T-cell (primary cell): ENCODE measurements at regions not wholly inside any gene's neighbourhood (a gene's known extent, or its start where the extent isn't known, plus 50 kb on each side); places are given as distances from the start of the nearest gene placed in this dataset.
"Not testable (repeated sequence)": the region's sequence is repeated elsewhere in the genome, so short reads cannot be mapped to it uniquely, and the experiment has no call there.

Experiments used
- ATAC-seq, 4 experiments: fragments of 200-7000 bp in 3 of 4; fragments of 150-1000 bp in 1 of 4; cut with Tn5 transposase; replicated peaks in 1 of 4; 1 replicate in 3 of 4; 2 replicates in 1 of 4; pipeline ENCODE4 v1.10.0; 2021; ENCODE audit warnings: moderate library complexity in 3 of 4, mild to moderate bottlenecking in 2 of 4, moderate number of reproducible peaks in 1 of 4
- CTCF ChIA-PET, 2 donors: fragments of 300-600 bp; sonication (Branson Sonifier 250); formaldehyde crosslinking; loops; one replicate each; lab custom pipeline; 2022; ENCODE audit warnings: antibody characterized with exemption in 2 of 2; lab: Charles Lee
- POLR2A ChIA-PET, 2 donors: fragments of 300-600 bp; sonication (Branson Sonifier 250); formaldehyde crosslinking; loops; one replicate each; lab custom pipeline; 2022; ENCODE audit warnings: antibody characterized with exemption in 2 of 2; lab: Charles Lee
- DNase-seq, 35 experiments: peaks; one replicate each; pipeline versions ENCODE4 v3.0.0 to v3.0.0-alpha.2; 2013 to 2023
- H3K27ac ChIP-seq: one replicate; pipeline ENCODE4 v1.5.1; 2013; ENCODE audit warnings: low read length
- H3K27me3 ChIP-seq, 2 experiments: replicated peaks in 1 of 2; 1 replicate in 1 of 2; 2 replicates in 1 of 2; pipeline versions ENCODE4 v1.6.1 to v1.7.0; 2013; ENCODE audit warnings: low read length in 1 of 2, mixed read lengths in 1 of 2; ENCODE audit not compliant: control insufficient read depth in 2 of 2, insufficient read depth in 2 of 2; ENCODE audit errors: extremely low read depth in 1 of 2
- H3K36me3 ChIP-seq, 2 donors: 1 replicate in 1 of 2; 2 replicates in 1 of 2; pipeline versions ENCODE4 v1.6.1 to v1.7.0; 2013; ENCODE audit warnings: low read length in 1 of 2; ENCODE audit not compliant: control insufficient read depth in 2 of 2, insufficient read depth in 1 of 2; ENCODE audit errors: extremely low read depth in 1 of 2
- H3K4me1 ChIP-seq, 2 experiments: 1 replicate in 1 of 2; 2 replicates in 1 of 2; pipeline versions ENCODE4 v1.6.1 to v1.7.0; 2013; ENCODE audit warnings: low read length in 2 of 2, mixed read lengths in 1 of 2; ENCODE audit not compliant: insufficient read depth in 2 of 2, control insufficient read depth in 1 of 2; ENCODE audit errors: extremely low read depth in 1 of 2
- H3K4me3 ChIP-seq, 2 donors: 1 replicate in 1 of 2; 2 replicates in 1 of 2; pipeline versions ENCODE4 v1.5.1 to v1.7.0; 2013; ENCODE audit warnings: mild to moderate bottlenecking in 2 of 2, low read length in 1 of 2, moderate library complexity in 1 of 2; ENCODE audit not compliant: control insufficient read depth in 1 of 2; ENCODE audit errors: extremely low read depth in 1 of 2
- H3K9me3 ChIP-seq: 2 replicates; pipeline ENCODE4 v1.7.0; 2013
- H3K27ac Mint-ChIP-seq, 2 donors: one replicate each; pipeline ENCODE4 v1.8.0; 2020 to 2021; ENCODE audit warnings: mild to moderate bottlenecking in 2 of 2, mixed read lengths in 2 of 2
- H3K27me3 Mint-ChIP-seq, 2 donors: one replicate each; pipeline ENCODE4 v1.8.0; 2021 to 2022; ENCODE audit warnings: mixed read lengths in 2 of 2
- H3K36me3 Mint-ChIP-seq: one replicate; pipeline ENCODE4 v1.8.0; 2021; ENCODE audit warnings: mixed read lengths
- H3K4me1 Mint-ChIP-seq, 3 donors: one replicate each; pipeline ENCODE4 v1.8.0; 2020 to 2022; ENCODE audit warnings: mixed read lengths in 3 of 3, mild to moderate bottlenecking in 1 of 3
- H3K4me3 Mint-ChIP-seq, 3 donors: one replicate each; pipeline ENCODE4 v1.8.0; 2020 to 2022; ENCODE audit warnings: mild to moderate bottlenecking in 3 of 3, mixed read lengths in 3 of 3, moderate library complexity in 3 of 3
- H3K9me3 Mint-ChIP-seq, 3 donors: one replicate each; pipeline ENCODE4 v1.8.0; 2020 to 2022; ENCODE audit warnings: mixed read lengths in 3 of 3
- WGBS: methylation state at CpG from one replicate; pipeline ENCODE4 v1.1.5; 2013; ENCODE audit warnings: missing lambda C conversion rate; ENCODE audit not compliant: insufficient coverage; 5-methylcytosine and 5-hydroxymethylcytosine counted together

GRCh38 chr3:144840866-144841265 is 869.2 kb downstream of the DIPK2A start:
- DNase-seq (no peak), ATAC-seq (no peak)
- Mint-ChIP-seq H3K36me3 (no peaks in the 10 kb centered on the region), H3K4me1 (no peaks in the 10 kb centered on the region), H3K9me3 (peaks cover 6 to 19% (median 15%) of the 10 kb centered on the region in 3 donors), H3K27me3 (no peaks in the 10 kb centered on the region), H3K27ac (no peak overlapping the region), H3K4me3 (no peak overlapping the region)
- POLR2A ChIA-PET, result no interaction called here
- no peaks in the 10 kb centered on the region for H3K36me3 ChIP-seq
- no peaks in the 10 kb centered on the region for H3K27me3 ChIP-seq
- H3K27ac ChIP-seq, result no peak overlapping the region
- H3K4me1 ChIP-seq, result no peaks in the 10 kb centered on the region
- CTCF ChIA-PET, result no interaction called here
- H3K9me3 ChIP-seq, result no peaks in the 10 kb centered on the region
- H3K4me3 ChIP-seq, result no peak overlapping the region
- WGBS, result no CpG with 5 or more reads among the region's 1 CpG

- Mint-ChIP-seq H3K4me1 (no peaks in the 10 kb centered on the region), H3K27ac (no peak overlapping the region), H3K27me3 (no peaks in the 10 kb centered on the region), H3K36me3 (no peaks in the 10 kb centered on the region), H3K9me3 (peaks cover 5 to 19% (median 9%) of the 10 kb centered on the region in 3 donors), H3K4me3 (no peak overlapping the region)
- Histone ChIP-seq H3K27me3 (no peaks in the 10 kb centered on the region), H3K4me1 (no peaks in the 10 kb centered on the region), H3K36me3 (no peaks in the 10 kb centered on the region), H3K4me3 (no peak overlapping the region), H3K9me3 (no peaks in the 10 kb centered on the region), H3K27ac (no peak overlapping the region)
- WGBS, result 63% methylated on average over 1 of the region's 8 CpGs
- CTCF ChIA-PET, result no interaction called here
- ATAC-seq, result no peak
- POLR2A ChIA-PET, result no interaction called here
- DNase-seq, result no peak
These were observed 871.5 kb downstream of the DIPK2A start for GRCh38 chr3:144843099-144843498.

- Mint-ChIP-seq H3K27ac (no peak overlapping the region), H3K4me1 (no peaks in the 10 kb centered on the region), H3K27me3 (no peaks in the 10 kb centered on the region), H3K4me3 (no peak overlapping the region), H3K36me3 (no peaks in the 10 kb centered on the region), H3K9me3 (peaks cover 0 to 6% (median 0%) of the 10 kb centered on the region in 3 donors)
- H3K36me3 ChIP-seq, result no peaks in the 10 kb centered on the region
- DNase-seq (no peak), ATAC-seq (no peak)
- ChIA-PET CTCF (no interaction called here), POLR2A (no interaction called here)
- no peaks in the 10 kb centered on the region for H3K9me3 ChIP-seq
- H3K27ac ChIP-seq, result no peak overlapping the region
- no peaks in the 10 kb centered on the region for H3K4me1 ChIP-seq
- no peaks in the 10 kb centered on the region for H3K27me3 ChIP-seq
- no peak overlapping the region for H3K4me3 ChIP-seq
These were observed 881.4 kb downstream of the DIPK2A start for GRCh38 chr3:144852999-144853398.

GRCh38 chr3:144854020-144854419 is 882.4 kb downstream of the DIPK2A start:
- H3K27me3 Mint-ChIP-seq, POLR2A ChIA-PET: not testable (repeated sequence)

GRCh38 chr3:144859161-144859560 is 887.5 kb downstream of the DIPK2A start:
- Mint-ChIP-seq H3K27me3 (no peaks in the 10 kb centered on the region), H3K4me3 (no peak overlapping the region), H3K27ac (no peak overlapping the region), H3K36me3 (no peaks in the 10 kb centered on the region), H3K4me1 (no peaks in the 10 kb centered on the region), H3K9me3 (no peaks in the 10 kb centered on the region)
- CTCF ChIA-PET, result no interaction called here
- no peaks in the 10 kb centered on the region for H3K4me1 ChIP-seq
- WGBS, result no CpG with 5 or more reads among the region's 3 CpGs
- ATAC-seq (no peak), DNase-seq (no peak)
- H3K9me3 ChIP-seq, result no peaks in the 10 kb centered on the region
- no peak overlapping the region for H3K27ac ChIP-seq
- POLR2A ChIA-PET, result no interaction called here
- H3K27me3 ChIP-seq, result no peaks in the 10 kb centered on the region
- no peaks in the 10 kb centered on the region for H3K36me3 ChIP-seq
- no peak overlapping the region for H3K4me3 ChIP-seq

More at GRCh38 chr3:144854020-144854419, 882.4 kb downstream of the DIPK2A start:
- WGBS, result 100% methylated on average over 2 of the region's 9 CpGs
- DNase-seq, H3K36me3 Mint-ChIP-seq, H3K27ac Mint-ChIP-seq, H3K27ac ChIP-seq, H3K9me3 ChIP-seq, H3K36me3 ChIP-seq, H3K4me1 ChIP-seq, ATAC-seq, H3K9me3 Mint-ChIP-seq, H3K27me3 ChIP-seq, H3K4me1 Mint-ChIP-seq, CTCF ChIA-PET, H3K4me3 ChIP-seq, H3K4me3 Mint-ChIP-seq: not testable (repeated sequence)

GRCh38 chr3:144864646-144865045 is 893.0 kb downstream of the DIPK2A start:
- Histone ChIP-seq H3K4me3 (no peak overlapping the region), H3K4me1 (no peaks in the 10 kb centered on the region), H3K27ac (no peak overlapping the region), H3K27me3 (no peaks in the 10 kb centered on the region), H3K9me3 (no peaks in the 10 kb centered on the region), H3K36me3 (no peaks in the 10 kb centered on the region)
- WGBS, result no CpG with 5 or more reads among the region's 2 CpGs
- no peaks in the 10 kb centered on the region for H3K36me3 Mint-ChIP-seq
- H3K27ac Mint-ChIP-seq, result no peak overlapping the region
- ChIA-PET CTCF (no interaction called here), POLR2A (no interaction called here)
- H3K27me3 Mint-ChIP-seq, result no peaks in the 10 kb centered on the region
- H3K4me3 Mint-ChIP-seq, result no peak overlapping the region
- DNase-seq (no peak), ATAC-seq (no peak)
- H3K4me1 Mint-ChIP-seq, result no peaks in the 10 kb centered on the region
- H3K9me3 Mint-ChIP-seq, result peaks cover 2 to 9% (median 9%) of the 10 kb centered on the region in 3 donors

GRCh38 chr3:144865948-144866347 is 894.3 kb downstream of the DIPK2A start:
- no peak for ATAC-seq
- no peak overlapping the region for H3K4me3 Mint-ChIP-seq
- H3K27me3 Mint-ChIP-seq, result no peaks in the 10 kb centered on the region
- no peaks in the 10 kb centered on the region for H3K36me3 ChIP-seq
- DNase-seq, result no peak
- no peaks in the 10 kb centered on the region for H3K27me3 ChIP-seq
- peaks cover 2 to 17% (median 13%) of the 10 kb centered on the region in 3 donors for H3K9me3 Mint-ChIP-seq
- H3K27ac ChIP-seq, result no peak overlapping the region
- H3K4me1 Mint-ChIP-seq, result no peaks in the 10 kb centered on the region
- H3K4me1 ChIP-seq, result no peaks in the 10 kb centered on the region
- H3K4me3 ChIP-seq, result no peak overlapping the region
- no peaks in the 10 kb centered on the region for H3K9me3 ChIP-seq
- H3K36me3 Mint-ChIP-seq, result no peaks in the 10 kb centered on the region
- no peak overlapping the region for H3K27ac Mint-ChIP-seq
- ChIA-PET POLR2A (no interaction called here), CTCF (no interaction called here)
